Hematopoietic multipotent progenitor cell treated with erythropoietin and hydrocortisone succinate and interleukin-3 and kit ligand, for 6 days (in vitro differentiated cells): ENCODE measurements at regions not wholly inside any gene's neighbourhood (a gene's known extent, or its start where the extent isn't known, plus 50 kb on each side); places are given as distances from the start of the nearest gene placed in this dataset.

Source experiments
- DNase-seq: peaks from one replicate; pipeline ENCODE4 v3.0.0-alpha.2; 2015

- DNase-seq, result no peak
Measured at GRCh38 chr14:53336729-53337128, 183.6 kb upstream of the DDHD1 start.

GRCh38 chr14:53333809-53334208 is 180.7 kb upstream of the DDHD1 start:
- no peak for DNase-seq

GRCh38 chr14:53331921-53332320 is 178.8 kb upstream of the DDHD1 start:
- DNase-seq, result no peak

GRCh38 chr14:53331247-53331646 is 178.1 kb upstream of the DDHD1 start:
- no peak for DNase-seq

GRCh38 chr14:53330441-53330840 is 177.3 kb upstream of the DDHD1 start:
- DNase-seq, result no peak

- no peak for DNase-seq
Measured at GRCh38 chr14:53328841-53329240, 175.7 kb upstream of the DDHD1 start.

GRCh38 chr14:53327716-53328115 is 174.6 kb upstream of the DDHD1 start:
- DNase-seq, result no peak

- peak; percentile 17 for DNase-seq
Measured at GRCh38 chr14:53325176-53325806, 172.2 kb upstream of the DDHD1 start.

GRCh38 chr14:53316504-53316903 is 163.4 kb upstream of the DDHD1 start:
- no peak for DNase-seq

GRCh38 chr14:53310412-53310811 is 157.3 kb upstream of the DDHD1 start:
- no peak for DNase-seq

- DNase-seq, result no peak
Measured at GRCh38 chr14:53306911-53307310, 153.8 kb upstream of the DDHD1 start.

GRCh38 chr14:53306267-53306721 is 153.2 kb upstream of the DDHD1 start:
- DNase-seq, result peak; percentile 73

- DNase-seq, result no peak
Measured at GRCh38 chr14:53304726-53305381, 151.7 kb upstream of the DDHD1 start.

GRCh38 chr14:53295985-53296582 is 143.0 kb upstream of the DDHD1 start:
- peak; percentile 80 for DNase-seq

GRCh38 chr14:53295372-53295771 is 142.2 kb upstream of the DDHD1 start:
- no peak for DNase-seq

- no peak for DNase-seq
Measured at GRCh38 chr14:53286301-53286700, 133.2 kb upstream of the DDHD1 start.

- DNase-seq, result peak; percentile 37
Measured at GRCh38 chr14:53285821-53286220, 132.7 kb upstream of the DDHD1 start.

- DNase-seq, result no peak
Measured at GRCh38 chr14:53285064-53285463, 131.9 kb upstream of the DDHD1 start.

- DNase-seq, result no peak
Measured at GRCh38 chr14:53278602-53279506, 125.7 kb upstream of the DDHD1 start.

- peak; percentile 13 for DNase-seq
Measured at GRCh38 chr14:53273671-53274072, 120.5 kb upstream of the DDHD1 start.

GRCh38 chr14:53265025-53265424 is 111.9 kb upstream of the DDHD1 start:
- DNase-seq, result no peak

GRCh38 chr14:53260928-53261327 is 107.8 kb upstream of the DDHD1 start:
- no peak for DNase-seq

GRCh38 chr14:53260286-53260685 is 107.2 kb upstream of the DDHD1 start:
- DNase-seq, result no peak
